H1 (cell line): ENCODE measurements at regions not wholly inside any gene's neighbourhood (a gene's known extent, or its start where the extent isn't known, plus 50 kb on each side); places are given as distances from the start of the nearest gene placed in this dataset.

Source experiments
- CTCF ChIA-PET: fragments of 300-600 bp; sonication (Branson Sonifier 250); formaldehyde crosslinking; loops from one replicate; lab custom pipeline; 2021; ENCODE audit not compliant: partially characterized antibody; lab: Charles Lee
- POLR2A ChIA-PET: fragments of 300-600 bp; sonication (Branson Sonifier 250); formaldehyde crosslinking; loops from one replicate; lab custom pipeline; 2021; ENCODE audit warnings: inconsistent platforms; ENCODE audit not compliant: partially characterized antibody; lab: Charles Lee
- DNase-seq, 2 experiments: peaks; one replicate each; pipeline versions ENCODE4 v3.0.0 to v3.0.0-alpha.2; 2010 to 2022; ENCODE audit warnings: low spot score in 2 of 2, low read depth in 1 of 2, mixed read lengths in 1 of 2
- FAIRE-seq: peaks from 2 replicates; lab custom pipeline; 2011; peaks lifted over from hg19 to GRCh38; lab: Jason Lieb, UNC
- H2AFZ ChIP-seq: 2 replicates; pipeline ENCODE4 v1.8.1; 2012; ENCODE audit warnings: low read length, inconsistent platforms
- H2AK5ac ChIP-seq: 2 replicates; pipeline ENCODE4 v1.6.1; 2013; ENCODE audit warnings: low read depth, low read length
- H2BK120ac ChIP-seq: replicated peaks from 2 replicates; pipeline ENCODE3; 2013; ENCODE audit warnings: low read depth, low read length, inconsistent platforms
- H2BK12ac ChIP-seq: 2 replicates; pipeline ENCODE4 v1.6.1; 2013; ENCODE audit warnings: low read depth, low read length
- H2BK15ac ChIP-seq: 2 replicates; pipeline ENCODE4 v1.6.1; 2013; ENCODE audit warnings: low read length
- H2BK20ac ChIP-seq: 2 replicates; pipeline ENCODE4 v1.6.1; 2013; ENCODE audit warnings: low read length
- H2BK5ac ChIP-seq: 2 replicates; pipeline ENCODE4 v1.6.1; 2013; ENCODE audit warnings: low read depth, low read length
- H3K14ac ChIP-seq: 2 replicates; pipeline ENCODE4 v1.6.1; 2013; ENCODE audit warnings: inconsistent platforms; ENCODE audit not compliant: insufficient read length
- H3K18ac ChIP-seq: 2 replicates; pipeline ENCODE4 v1.6.1; 2013; ENCODE audit warnings: low read length; ENCODE audit errors: extremely low read depth
- H3K23ac ChIP-seq: 2 replicates; pipeline ENCODE4 v1.6.1; 2013; ENCODE audit warnings: inconsistent platforms; ENCODE audit not compliant: insufficient read length
- H3K23me2 ChIP-seq: 2 replicates; pipeline ENCODE4 v1.6.1; 2013; ENCODE audit warnings: low read depth, low read length
- H3K27ac ChIP-seq: 2 replicates; pipeline ENCODE4 v1.6.1; 2011; ENCODE audit warnings: low read depth, low read length, inconsistent platforms
- H3K27me3 ChIP-seq, 4 experiments: replicated peaks in 1 of 4; 1 replicate in 1 of 4; 2 replicates in 3 of 4; pipeline versions ENCODE4 v1.6.1 to v1.8.1; 2011 to 2013; ENCODE audit warnings: low read length in 3 of 4, mild to moderate bottlenecking in 3 of 4, inconsistent platforms in 2 of 4, mixed read lengths in 2 of 4, moderate library complexity in 1 of 4; ENCODE audit not compliant: control insufficient read depth in 3 of 4, insufficient read depth in 3 of 4; ENCODE audit errors: extremely low read depth in 1 of 4
- H3K36me3 ChIP-seq, 4 experiments: 2 replicates each; pipeline versions ENCODE4 v1.6.1 to v1.8.1; 2011 to 2013; ENCODE audit warnings: mild to moderate bottlenecking in 4 of 4, low read length in 3 of 4, moderate library complexity in 2 of 4, control low read depth in 1 of 4, inconsistent platforms in 1 of 4; ENCODE audit not compliant: insufficient read depth in 4 of 4, control insufficient read depth in 2 of 4
- H3K4ac ChIP-seq: replicated peaks from 2 replicates; pipeline ENCODE3; 2013; ENCODE audit warnings: low read length, low read depth, mixed read lengths, inconsistent platforms; ENCODE audit not compliant: insufficient read length
- H3K4me1 ChIP-seq, 4 experiments: replicated peaks in 1 of 4; 1 replicate in 1 of 4; 2 replicates in 3 of 4; pipeline versions ENCODE4 v1.6.1 to v1.8.1; 2011 to 2013; ENCODE audit warnings: low read length in 3 of 4, inconsistent platforms in 2 of 4, mixed read lengths in 1 of 4; ENCODE audit not compliant: insufficient read depth in 4 of 4, control insufficient read depth in 3 of 4
- H3K4me2 ChIP-seq, 2 experiments: 2 replicates each; pipeline versions ENCODE4 v1.6.1 to v1.8.1; 2011 to 2013; ENCODE audit warnings: low read depth in 2 of 2, low read length in 2 of 2, control low read depth in 1 of 2, inconsistent platforms in 1 of 2, mild to moderate bottlenecking in 1 of 2; ENCODE audit not compliant: insufficient read depth in 1 of 2
- H3K4me3 ChIP-seq, 4 experiments: fragments of 200-600, 300-600 bp in 1 of 4; sonication (generic), shearing (Covaris generic), sonication (Bioruptor Twin) in 1 of 4; 2 replicates each; pipeline versions ENCODE4 v1.5.1 to v1.8.1; 2011 to 2016; ENCODE audit warnings: low read length in 4 of 4, low read depth in 3 of 4, control low read depth in 2 of 4, inconsistent platforms in 2 of 4, mild to moderate bottlenecking in 2 of 4, mixed read lengths in 1 of 4, moderate library complexity in 1 of 4; ENCODE audit not compliant: insufficient read depth in 2 of 4; ENCODE audit errors: extremely low read depth in 1 of 4
- H3K56ac ChIP-seq: replicated peaks from 2 replicates; pipeline ENCODE3; 2013; ENCODE audit warnings: low read depth, mild to moderate bottlenecking, mixed read lengths, low read length, inconsistent platforms; ENCODE audit not compliant: insufficient read length
- H3K79me1 ChIP-seq: 2 replicates; pipeline ENCODE4 v1.6.1; 2013; ENCODE audit warnings: low read depth, low read length, control low read depth
- H3K79me2 ChIP-seq, 2 experiments: 2 replicates each; pipeline versions ENCODE4 v1.6.1 to v1.8.1; 2012 to 2013; ENCODE audit warnings: low read length in 2 of 2, mild to moderate bottlenecking in 2 of 2, inconsistent platforms in 1 of 2; ENCODE audit not compliant: insufficient read depth in 2 of 2, control insufficient read depth in 1 of 2
- H3K9ac ChIP-seq, 4 experiments: replicated peaks in 1 of 4; 1 replicate in 1 of 4; 2 replicates in 3 of 4; pipeline versions ENCODE4 v1.6.1 to v1.8.1; 2011 to 2013; ENCODE audit warnings: low read depth in 3 of 4, low read length in 3 of 4, control low read depth in 2 of 4, mild to moderate bottlenecking in 2 of 4, moderate library complexity in 2 of 4, inconsistent platforms in 1 of 4; ENCODE audit errors: extremely low read depth in 1 of 4
- H3K9me3 ChIP-seq, 2 experiments: 2 replicates each; pipeline versions ENCODE4 v1.6.1 to v1.8.1; 2012 to 2013; ENCODE audit warnings: mild to moderate bottlenecking in 2 of 2, moderate library complexity in 2 of 2, control low read depth in 1 of 2, inconsistent platforms in 1 of 2, low read depth in 1 of 2, low read length in 1 of 2, mixed read lengths in 1 of 2; ENCODE audit not compliant: insufficient read depth in 2 of 2
- H4K20me1 ChIP-seq, 2 experiments: replicated peaks in 1 of 2; 2 replicates each; pipeline versions ENCODE3 to v1.8.1; 2011 to 2013; ENCODE audit warnings: inconsistent platforms in 2 of 2, low read length in 2 of 2, mild to moderate bottlenecking in 1 of 2; ENCODE audit not compliant: insufficient read depth in 2 of 2, control insufficient read depth in 1 of 2
- H4K5ac ChIP-seq: 2 replicates; pipeline ENCODE4 v1.6.1; 2013; ENCODE audit warnings: low read length, low read depth, mixed read lengths, inconsistent platforms; ENCODE audit not compliant: insufficient read length
- H4K8ac ChIP-seq: 2 replicates; pipeline ENCODE4 v1.8.0; 2013; ENCODE audit warnings: mild to moderate bottlenecking, moderate library complexity, low read length, inconsistent platforms; ENCODE audit not compliant: insufficient read depth; ENCODE audit errors: extremely low read depth
- H4K91ac ChIP-seq: replicated peaks from 2 replicates; pipeline ENCODE3; 2013; ENCODE audit warnings: low read length, mixed read lengths, inconsistent platforms; ENCODE audit not compliant: insufficient read length
- JUND ChIP-seq: IDR thresholded peaks from 2 replicates; pipeline ENCODE4 v1.6.1; 2011; ENCODE audit warnings: mild to moderate bottlenecking, improper control_type of control experiment, low read length
- SIRT6 ChIP-seq: IDR thresholded peaks from one replicate; pipeline ENCODE4 v1.7.1; 2012; ENCODE audit warnings: low read length, inconsistent platforms
- TBP ChIP-seq: IDR thresholded peaks from 2 replicates; pipeline ENCODE4 v1.6.1; 2011; ENCODE audit warnings: low read depth, low read length, improper control_type of control experiment
- TEAD4 ChIP-seq: IDR thresholded peaks from 2 replicates; pipeline ENCODE4 v1.6.1; 2012; ENCODE audit warnings: low read depth, low read length, inconsistent platforms, mixed read lengths
- WGBS, 2 experiments: shearing (Covaris generic) in 1 of 2; methylation state at CpG; one replicate each; pipeline versions ENCODE4 v1.1.6 to v1.1.7; 2013 to 2015; ENCODE audit warnings: low lambda C conversion rate in 2 of 2, mixed read lengths in 2 of 2, inconsistent platforms in 1 of 2, low coverage in 1 of 2, missing lambda C conversion rate in 1 of 2; ENCODE audit not compliant: insufficient replicate concordance in 2 of 2, insufficient coverage in 1 of 2, insufficient read length in 1 of 2; ENCODE audit errors: extremely low coverage in 1 of 2, missing lambda C conversion rate in 1 of 2; 5-methylcytosine and 5-hydroxymethylcytosine counted together

DNA sequence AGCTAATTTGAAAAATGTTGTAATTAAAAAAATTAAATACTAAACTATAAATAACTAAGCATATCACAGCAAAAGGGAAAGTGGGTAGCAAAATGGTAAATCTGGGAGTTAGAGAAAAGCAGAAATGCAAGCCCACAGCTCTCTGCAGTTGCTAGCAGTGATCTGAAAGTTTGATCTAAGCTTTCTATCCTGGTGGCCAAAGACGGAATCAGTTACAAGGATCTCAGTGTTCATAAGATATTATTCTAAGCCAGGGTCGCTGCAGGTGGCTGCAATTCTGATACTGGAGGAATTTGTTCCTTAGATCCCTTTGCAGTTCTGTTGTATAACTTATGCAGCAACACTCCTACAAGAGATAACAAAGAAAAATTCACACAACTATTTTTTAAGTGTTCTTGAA lies 363.7 kb downstream of the SETD4 start:
- FAIRE-seq (no peak), DNase-seq (no peak)
- no peaks in the 10 kb centered on the region for H3K27me3 ChIP-seq
- H3K18ac ChIP-seq = no peak overlapping the region
- no peak overlapping the region for H3K9ac ChIP-seq
- no peak for TF ChIP-seq TBP
- TF ChIP-seq SIRT6 = no peak
- no peak for TF ChIP-seq TEAD4
- TF ChIP-seq JUND = no peak
- H2BK12ac ChIP-seq = no peak overlapping the region
- no peaks in the 10 kb centered on the region for H3K9me3 ChIP-seq
- no peak overlapping the region for H4K91ac ChIP-seq
- no peak overlapping the region for H3K23ac ChIP-seq
- no peak overlapping the region for H2BK15ac ChIP-seq
- no peak overlapping the region for H2BK5ac ChIP-seq
- no peak overlapping the region for H2AK5ac ChIP-seq
- no peak overlapping the region for H4K5ac ChIP-seq
- no peak overlapping the region for H4K8ac ChIP-seq
- H3K4ac ChIP-seq = no peak overlapping the region
- no peaks in the 10 kb centered on the region for H3K4me1 ChIP-seq
- H4K20me1 ChIP-seq = no peaks in the 10 kb centered on the region
- H3K79me1 ChIP-seq = no peaks in the 10 kb centered on the region
- 93% methylated on average over 2 of the region's 2 CpGs; no CpG with 5 or more reads in 1 of the 2 experiments for WGBS, 2 experiments
- no peaks in the 10 kb centered on the region for H3K36me3 ChIP-seq
- no peak overlapping the region for H3K14ac ChIP-seq
- H3K4me3 ChIP-seq = no peak overlapping the region
- no peaks in the 10 kb centered on the region for H3K23me2 ChIP-seq
- no peak overlapping the region for H3K4me2 ChIP-seq
- no peak overlapping the region for H2BK20ac ChIP-seq
- ChIA-PET POLR2A (no interaction called here), CTCF (interaction anchor here (0.9 to 1.2 kb wide), 2 partner anchors 14 to 132 kb away, joined by 3 read pairs; no protein-coding TSS in a partner anchor)
- no peaks in the 10 kb centered on the region for H3K79me2 ChIP-seq
- H2AFZ ChIP-seq = no peak overlapping the region
- H3K27ac ChIP-seq = no peak overlapping the region
- no peak overlapping the region for H2BK120ac ChIP-seq
- H3K56ac ChIP-seq = no peak overlapping the region
